NCI-H1930 (cell line): ENCODE measurements at regions not wholly inside any gene's neighbourhood (a gene's known extent, or its start where the extent isn't known, plus 50 kb on each side); places are given as distances from the start of the nearest gene placed in this dataset.
"Not testable (repeated sequence)": the region's sequence is repeated elsewhere in the genome, so short reads cannot be mapped to it uniquely, and the experiment has no call there.

Source experiments
- DNase-seq, 2 experiments: peaks; one replicate each; lab custom pipeline; 2025; lab: John Stamatoyannopoulos, UW

DNA sequence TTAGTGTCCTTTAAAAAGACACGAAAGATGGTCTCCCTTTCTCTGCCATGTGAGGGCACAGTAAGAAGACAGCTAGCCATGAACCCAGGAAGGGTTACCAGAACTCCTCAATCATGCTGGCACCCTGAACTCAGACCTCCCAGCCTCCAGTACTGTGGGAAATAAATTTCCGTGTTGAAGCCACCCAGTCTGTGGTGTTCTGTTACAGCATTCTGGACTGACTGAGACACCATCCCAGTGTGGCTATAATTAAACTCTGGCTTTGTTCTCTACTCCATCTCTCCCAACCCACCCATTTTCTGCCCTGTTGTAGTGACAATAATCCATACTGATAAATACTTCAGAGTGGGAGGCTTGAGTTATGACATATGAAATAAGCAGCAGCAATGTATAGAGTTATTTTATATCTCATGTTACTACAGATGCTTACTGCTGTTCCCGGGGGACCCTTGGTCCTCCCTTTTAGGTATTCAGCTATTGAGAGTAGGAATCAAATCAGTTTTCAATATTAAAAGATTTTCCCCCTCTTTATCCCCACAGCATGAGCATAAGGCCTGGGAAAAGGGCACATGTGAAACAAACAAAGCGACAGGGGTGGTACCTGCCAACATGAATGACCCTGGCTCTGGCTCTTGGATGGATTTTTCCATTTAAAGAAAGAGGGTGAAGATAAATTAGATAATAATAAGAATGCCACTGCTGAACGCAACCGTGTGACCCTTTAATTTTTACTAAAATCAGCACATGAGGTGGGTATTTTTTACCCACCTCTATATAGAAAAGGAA lies 224.3 kb upstream of the SLC35B3 start:
- no peak for DNase-seq

DNA sequence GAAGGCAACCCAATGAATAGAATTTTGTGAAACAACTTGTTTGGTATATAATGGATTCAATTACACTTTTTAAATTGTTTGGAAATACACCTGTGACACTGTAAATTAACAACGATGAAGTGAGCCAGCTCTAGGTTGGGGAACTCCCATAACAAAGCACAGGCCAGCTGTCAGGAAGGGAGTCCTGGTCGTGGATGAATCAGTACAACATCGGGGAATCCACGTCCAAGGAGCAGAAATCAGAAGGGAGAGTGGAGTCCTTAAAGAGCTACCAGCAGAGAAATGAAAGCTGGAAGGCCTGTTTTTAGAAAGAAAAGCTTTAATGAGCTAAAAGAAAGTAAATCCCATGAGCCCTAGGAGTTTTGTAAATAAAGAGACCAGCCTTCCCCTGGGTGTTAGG lies 223.1 kb upstream of the SLC35B3 start:
- DNase-seq: peak in 1 of 2 experiments; percentile 58

DNA sequence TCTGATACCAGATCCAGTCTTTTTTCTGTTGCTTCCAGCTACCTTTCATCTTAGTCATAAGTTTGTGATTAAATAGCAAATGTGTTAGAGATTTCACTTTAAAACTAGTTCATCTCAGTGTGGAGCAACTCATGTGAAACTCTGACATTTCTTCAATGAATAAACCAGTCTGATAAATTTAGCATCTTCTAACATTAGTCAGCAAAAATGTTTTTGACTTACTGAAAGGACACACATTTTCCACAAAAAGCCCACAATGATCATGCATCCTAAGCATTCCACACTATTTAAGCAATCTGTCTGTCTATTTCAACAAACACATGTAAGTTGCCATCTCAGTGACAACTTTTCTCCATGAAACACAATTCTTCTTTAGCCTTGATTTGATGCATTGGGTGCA lies 222.2 kb upstream of the SLC35B3 start:
- no peak for DNase-seq

DNA sequence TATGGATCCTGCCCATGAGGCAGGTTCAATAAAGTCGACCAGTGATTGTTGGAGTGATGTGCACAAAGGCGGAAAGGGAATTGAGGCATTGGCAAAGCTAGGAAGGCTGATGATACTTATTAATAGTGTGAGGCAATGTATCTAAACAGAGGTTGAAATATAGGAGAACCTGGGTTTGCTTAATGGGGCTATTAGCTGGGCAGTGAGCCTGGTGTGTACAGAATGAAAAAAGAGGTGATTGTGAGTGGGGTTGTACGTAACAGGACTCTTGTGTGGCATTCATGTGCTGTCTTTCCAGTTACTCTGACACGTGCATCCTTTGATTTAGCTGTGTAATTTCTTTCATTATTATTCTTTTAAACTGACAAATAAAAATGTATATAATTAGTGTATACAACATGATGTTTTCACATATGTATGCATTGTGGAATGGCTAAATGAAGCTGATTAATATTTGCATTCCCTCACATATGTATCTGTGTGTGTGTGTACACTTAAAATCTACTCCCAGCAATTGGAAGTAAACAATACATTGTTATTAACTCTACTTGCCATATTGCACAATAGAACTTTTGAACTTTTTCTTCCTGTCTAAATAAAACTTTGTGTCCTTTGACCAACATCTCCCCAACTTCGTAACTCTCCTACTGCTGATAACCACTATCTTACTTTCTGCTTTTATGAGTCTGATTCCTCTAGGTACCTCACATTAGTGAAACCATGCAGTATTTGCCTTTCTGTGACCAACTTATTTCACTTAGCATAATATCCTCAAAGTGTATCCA lies 220.5 kb upstream of the SLC35B3 start:
- DNase-seq: no peak

DNA sequence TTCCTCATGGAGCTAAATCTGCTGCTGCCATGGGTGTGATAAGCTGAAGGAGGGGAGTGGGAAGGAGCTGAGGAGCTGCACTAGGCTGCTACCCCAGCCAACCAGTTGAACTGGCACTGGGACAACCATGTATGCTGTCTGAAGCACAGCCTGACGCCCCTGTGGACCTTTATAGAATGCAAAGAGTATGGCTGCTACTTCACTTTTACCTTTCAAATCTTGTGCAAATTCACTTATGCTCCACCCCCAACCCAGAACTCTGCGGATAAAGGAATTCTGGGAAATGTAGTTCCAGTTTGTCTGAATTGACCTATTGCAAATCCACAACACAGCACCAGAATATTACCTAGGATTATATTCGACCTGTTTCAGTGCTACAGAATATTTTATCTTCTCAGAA lies 217.4 kb upstream of the SLC35B3 start:
- no peak for DNase-seq

DNA sequence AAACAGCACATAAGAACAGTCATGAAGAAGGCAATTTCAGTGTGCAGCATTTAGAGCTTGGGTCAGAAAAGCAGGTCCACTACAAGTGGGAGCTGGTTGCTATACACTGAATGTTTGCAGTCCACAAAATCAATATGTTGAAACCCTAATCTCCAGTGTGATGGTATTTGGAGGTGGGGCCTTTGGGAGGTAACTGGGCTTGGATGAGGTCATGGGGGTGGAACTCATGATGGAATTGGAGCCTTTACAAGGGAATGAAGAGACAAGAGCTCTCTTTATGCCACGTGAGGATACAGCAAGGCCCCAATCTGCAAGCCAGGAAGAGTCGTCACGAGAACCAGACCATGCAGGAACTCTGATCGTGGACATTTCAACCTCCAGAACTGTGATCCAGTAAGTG lies 216.7 kb upstream of the SLC35B3 start:
- no peak for DNase-seq

DNA sequence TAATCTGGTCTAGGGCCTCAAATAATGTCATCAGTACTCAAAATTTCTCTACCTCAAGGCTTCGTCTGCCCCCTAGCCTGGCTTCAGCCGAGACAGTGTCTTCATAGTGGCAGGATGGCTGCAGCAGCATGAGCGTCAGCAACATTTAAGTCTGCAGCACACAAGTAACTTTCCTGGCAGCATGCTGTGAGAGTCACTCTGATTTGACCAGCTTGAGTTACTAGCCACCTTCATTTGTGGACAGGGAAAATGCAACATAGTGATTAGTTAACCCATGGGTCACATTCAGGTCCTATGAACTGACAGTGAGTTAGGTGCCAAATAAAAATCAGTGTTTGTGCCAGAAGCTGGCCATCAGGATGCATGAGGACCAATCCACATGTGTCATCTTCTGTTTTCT lies 209.9 kb upstream of the SLC35B3 start:
- DNase-seq: no peak

DNA sequence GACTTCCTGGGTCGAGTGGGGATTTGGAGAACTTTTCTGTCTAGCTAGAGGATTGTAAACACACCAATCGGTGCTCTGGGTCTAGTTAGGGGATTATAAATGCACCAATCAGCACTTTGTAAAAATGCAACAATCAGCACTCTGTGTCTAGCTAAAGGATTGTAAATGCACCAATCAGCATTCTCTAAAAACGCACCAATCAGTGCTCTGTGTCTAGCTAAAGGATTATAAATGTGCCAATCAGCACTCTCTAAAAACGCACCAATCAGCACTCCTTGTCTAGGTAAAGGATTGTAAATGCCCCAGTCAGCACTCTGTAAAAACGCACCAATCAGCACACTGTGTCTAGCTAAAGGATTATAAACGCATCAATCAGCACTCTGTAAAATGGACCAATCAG lies 209.0 kb upstream of the SLC35B3 start:
- no peak for DNase-seq

DNA sequence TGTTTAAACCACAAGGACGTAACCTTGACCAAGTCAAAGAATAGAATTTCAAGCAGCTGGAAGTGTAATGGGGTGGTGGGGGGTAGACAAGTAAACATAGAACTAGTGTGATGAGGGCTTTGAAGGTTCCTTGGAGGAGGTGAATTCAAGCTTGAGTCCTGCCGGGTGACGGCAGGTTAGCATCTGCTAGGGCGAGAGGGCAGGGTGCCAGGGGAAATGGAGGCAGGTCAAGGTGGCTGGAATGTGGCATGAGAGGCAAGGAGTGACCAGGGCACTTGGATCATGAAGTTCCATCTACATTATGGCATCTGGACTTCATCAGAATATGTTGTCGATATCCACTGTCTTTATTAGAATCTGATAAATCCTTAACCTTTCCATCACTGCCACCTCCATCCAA lies 207.5 kb upstream of the SLC35B3 start:
- DNase-seq: no peak

DNA sequence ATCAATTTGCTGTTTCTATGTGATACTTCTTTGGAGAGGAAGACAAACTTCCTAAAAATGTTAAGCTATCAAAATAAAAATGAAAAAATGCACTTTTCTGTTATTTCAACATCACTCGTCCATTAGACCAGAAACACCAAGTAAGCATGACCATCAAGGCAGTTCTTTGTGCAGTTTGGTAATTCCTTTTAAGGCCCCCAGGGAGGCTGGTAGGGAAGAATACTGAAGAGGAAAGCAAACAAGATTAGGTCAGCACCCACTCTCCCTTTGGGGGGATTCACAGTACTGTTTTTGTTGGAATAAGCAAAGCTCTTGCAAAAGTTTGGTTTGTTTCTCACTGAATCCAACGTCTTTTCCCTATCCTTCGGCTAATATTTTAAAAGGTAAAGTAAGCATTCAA lies 206.8 kb upstream of the SLC35B3 start:
- DNase-seq: no peak

DNA sequence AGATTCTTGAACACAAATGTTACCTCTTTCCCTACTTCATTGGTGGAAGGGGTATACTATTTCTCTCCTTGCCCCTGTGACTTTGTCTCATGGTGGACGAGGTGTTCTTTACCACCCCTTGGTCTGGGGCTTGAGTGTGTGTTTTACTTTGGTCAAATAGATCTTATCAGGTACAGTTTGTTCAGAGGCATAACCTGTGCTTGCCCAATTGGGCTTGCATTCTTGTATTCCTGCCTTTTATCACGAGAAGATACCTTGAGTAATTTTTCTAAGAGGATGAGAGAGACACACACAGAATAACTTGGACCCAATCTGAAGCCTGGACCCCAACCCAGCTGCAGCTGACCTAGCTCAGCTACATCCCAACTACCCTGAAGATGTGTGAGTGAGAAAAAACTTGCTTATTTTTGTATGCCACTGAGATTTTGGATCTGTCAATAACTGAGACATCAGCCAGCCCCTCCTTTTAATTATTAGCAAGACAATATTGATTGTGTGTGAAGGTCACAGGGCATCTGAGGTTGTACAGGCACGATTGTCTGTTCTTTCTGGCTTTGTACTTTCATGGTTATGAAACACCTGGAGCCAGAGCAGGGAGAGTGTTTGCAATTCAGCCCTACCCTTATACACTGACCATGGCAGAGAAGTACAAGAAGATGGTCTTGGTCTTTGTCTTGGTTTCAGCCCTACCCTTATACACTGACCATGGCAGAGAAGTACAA lies 204.7 kb upstream of the SLC35B3 start:
- DNase-seq: no peak

DNA sequence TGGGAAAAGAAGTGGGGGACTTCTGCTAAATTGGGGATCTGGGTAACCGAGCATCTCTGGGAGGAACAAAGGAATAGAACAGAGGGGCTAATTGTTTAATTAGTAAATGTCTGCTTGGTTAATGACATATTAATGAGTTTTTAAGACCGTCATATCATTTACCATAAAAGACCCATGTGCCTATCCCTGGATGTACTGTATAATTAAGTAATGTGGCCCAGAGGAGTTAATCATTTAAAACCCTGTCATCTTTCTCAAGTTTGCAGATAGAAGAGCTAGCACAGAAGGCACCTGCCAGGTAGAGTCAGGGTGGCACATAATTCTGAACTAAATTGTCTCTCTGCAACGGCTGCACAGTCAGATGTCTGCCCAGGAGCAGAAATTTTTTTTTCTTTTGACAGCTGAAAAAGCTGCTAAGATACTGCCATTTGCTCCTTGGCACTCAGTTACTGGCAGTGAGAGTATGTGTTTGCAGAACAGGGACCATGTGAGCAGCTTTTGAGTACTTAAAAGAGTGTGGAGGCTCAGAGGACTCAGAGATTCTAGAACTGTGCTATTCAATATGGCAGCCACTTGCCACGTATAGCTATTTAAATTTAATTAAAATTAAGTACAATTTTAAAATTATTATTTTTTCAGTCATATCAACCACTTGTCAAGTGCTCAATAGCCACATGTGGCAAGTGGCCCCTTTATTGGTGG lies 202.7 kb upstream of the SLC35B3 start:
- DNase-seq: no peak

DNA sequence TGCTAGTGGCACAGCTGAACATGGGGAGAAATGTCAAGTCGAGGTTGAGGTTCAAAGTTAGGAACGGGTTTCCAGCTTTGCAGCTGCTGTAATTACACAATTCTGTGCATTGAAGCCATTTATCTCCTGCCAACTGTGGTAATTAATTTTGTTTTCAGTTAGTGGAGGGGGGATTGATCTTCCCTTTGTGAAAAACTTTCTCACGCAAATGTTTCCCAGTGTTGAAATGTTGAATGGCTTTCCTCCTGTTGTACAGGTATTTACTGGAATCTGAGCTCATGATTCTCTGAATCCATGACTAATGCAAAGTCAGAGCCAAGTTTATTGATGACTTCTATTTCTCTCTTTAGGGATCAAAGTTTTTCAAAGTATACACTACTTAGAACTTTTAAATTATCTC lies 198.4 kb upstream of the SLC35B3 start:
- no peak for DNase-seq

DNA sequence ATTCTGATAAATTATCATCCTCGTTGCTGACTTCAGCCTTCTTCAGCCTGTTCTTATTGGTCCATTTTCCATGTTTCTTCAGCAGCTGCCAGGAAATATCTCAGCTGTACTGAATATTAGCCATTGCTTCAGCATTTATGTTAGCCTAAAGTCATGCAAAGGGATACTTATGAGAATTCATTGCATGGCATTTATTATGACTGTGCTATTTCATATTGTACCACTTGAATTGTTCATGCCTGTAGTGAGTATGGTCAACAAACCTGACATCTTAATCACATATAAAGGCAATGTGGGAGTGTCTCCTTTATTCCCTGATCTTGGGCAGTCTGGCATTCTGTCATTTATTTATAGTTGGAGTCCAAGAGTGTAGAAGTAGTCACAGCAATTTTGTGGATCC lies 193.4 kb upstream of the SLC35B3 start:
- DNase-seq: no peak

DNA sequence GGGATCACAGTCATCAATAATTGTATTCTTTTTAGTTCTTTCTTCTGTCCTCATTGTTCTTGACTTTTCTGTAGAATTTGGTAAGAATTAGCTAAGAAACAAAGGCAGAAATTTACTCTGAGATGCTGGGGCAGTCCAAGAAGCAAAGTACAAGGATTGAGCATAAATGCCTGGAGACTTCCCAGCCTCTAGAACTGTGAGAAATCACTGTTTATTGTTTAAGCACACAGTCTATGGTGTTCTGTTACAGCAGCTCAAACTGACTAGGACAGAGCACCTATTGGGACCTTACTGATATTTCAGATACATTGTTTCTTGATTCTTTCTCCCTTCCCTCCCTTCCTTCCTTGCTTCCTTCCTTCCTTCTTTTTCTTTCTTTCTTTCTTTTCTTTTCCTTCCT lies 192.7 kb upstream of the SLC35B3 start:
- DNase-seq: no peak

DNA sequence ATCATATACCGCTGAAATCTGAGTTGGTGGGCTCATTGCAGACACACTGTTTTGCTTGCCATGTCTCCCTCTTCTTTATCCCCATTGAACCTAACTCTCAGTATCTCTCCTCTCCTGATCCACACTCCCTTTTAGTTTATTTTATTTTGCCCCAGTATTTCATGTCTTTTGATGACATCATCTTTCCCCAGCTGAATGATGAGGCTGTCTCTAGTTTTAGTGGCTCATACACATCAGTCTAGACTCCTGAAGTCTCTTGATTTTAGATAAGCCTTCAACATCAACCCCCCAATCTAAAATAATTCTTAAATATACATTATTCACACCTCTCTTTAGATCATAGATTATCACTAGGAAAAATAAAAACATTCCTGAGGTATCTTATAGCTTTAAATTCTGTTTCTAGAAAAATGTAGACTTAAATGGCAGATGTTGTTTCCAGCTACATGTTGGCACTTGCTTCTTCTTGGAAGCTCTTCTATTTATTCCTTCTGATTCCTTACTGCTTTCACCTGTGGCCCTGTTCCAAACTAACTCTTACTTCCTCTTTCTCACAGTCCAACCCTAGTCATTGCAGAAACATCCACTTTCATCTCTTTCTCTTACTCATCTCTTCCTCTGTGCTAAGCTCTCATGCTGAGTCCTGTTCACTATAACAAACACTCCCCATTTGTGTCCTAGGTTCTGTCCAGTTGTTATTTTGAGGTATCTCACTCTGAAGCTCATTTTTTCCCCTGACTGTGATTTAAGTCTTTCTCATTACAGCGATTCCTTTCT lies 191.9 kb upstream of the SLC35B3 start:
- DNase-seq: no peak

DNA sequence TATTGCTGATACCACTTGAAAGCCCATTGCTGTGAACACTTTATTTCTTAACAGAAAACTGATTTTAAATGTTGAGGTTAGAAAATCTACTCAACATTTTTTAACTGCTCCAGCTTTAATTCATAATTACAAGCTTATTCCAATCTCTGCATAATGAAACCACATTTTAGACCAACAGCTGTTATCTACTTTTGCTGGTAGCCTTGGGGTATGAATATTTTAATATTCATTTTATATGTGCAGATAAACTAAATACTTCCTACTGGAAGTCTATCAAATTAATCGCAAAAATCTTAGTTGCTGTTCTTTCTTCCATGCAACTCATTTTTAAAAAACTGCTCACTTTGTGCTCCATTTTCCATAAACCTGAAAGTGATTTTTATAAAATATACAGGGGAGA lies 189.3 kb upstream of the SLC35B3 start:
- no peak for DNase-seq

DNA sequence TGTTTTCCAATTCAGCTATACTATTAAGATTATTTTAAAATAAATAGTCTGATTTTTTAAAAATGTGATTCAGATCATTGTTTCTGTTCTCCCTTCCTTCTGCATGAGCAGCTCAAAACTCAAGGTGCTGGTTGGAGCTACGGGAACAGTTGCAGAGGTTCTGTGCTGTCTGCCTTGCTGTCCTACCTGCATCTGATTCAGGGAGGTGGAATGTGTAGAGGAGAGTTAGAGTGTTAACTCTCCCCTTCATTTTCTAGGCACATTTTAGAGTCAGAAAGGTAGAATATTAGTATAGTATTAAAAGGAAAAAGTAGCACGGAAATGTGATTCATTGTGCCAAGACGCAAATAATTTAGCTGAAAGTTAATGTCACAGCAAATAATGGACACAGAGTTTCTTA lies 188.1 kb upstream of the SLC35B3 start:
- no peak for DNase-seq

DNA sequence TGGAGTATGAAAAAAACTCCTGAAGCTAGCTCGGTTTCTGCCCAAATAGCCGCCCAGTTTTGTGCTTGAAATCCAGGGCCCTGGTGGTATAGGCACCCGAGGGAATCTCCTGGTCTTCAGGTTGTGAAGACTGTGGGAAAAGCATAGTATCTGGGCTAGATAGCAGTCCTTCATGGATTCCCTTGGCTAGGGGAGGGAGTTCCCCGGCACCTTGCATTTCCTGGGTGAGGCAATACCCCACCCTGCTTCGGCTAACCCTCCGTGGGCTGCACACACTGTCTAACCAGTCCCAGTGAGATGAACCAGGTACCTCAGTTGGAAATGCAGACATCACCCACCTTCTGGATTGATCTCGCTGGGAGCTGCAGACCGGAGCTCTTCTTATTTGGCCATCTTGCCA lies 184.5 kb upstream of the SLC35B3 start:
- DNase-seq: no peak

DNA sequence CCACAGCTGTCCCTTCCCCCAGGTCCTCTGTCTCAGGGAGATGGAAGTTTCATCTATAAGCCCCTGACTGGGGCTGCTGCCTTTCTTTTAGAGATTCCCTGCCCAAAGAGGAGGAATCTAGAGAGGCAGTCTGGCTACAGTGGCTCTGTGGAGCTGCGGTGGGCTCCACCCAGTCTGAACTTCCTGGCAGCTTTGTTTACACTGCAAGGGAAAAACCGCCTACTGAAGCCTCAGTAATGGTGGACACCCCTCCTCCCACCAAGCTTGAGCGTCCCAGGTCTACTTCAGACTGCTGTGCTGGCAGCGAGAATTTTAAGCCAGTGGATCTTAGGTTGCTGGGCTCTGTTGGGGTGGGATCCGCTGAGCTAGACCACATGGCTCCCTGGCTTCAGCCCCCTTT lies 184.1 kb upstream of the SLC35B3 start:
- not testable (repeated sequence) for DNase-seq

DNA sequence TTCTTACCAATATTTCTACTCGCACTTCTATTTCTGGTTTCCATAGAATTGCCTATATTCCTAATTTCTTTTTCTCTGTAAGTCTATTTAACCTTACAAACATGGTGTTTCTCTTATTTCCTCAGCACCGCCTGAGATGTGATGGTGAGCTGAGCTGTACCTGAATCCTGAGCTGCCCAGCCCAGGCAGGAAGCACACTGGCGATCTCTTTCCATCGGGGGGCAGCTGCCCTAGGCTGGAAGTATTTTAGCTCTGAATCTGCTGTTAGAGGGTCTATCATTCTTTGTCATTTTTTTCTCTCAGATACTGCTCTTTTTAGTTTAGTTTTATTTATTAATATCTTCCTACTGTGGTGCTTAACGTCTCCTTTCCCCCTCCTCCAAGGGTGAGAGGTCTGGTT lies 173.4 kb upstream of the SLC35B3 start:
- no peak for DNase-seq
